KMS-11 (cell line): ENCODE measurements at regions not wholly inside any gene's neighbourhood (a gene's known extent, or its start where the extent isn't known, plus 50 kb on each side); places are given as distances from the start of the nearest gene placed in this dataset.

ENCODE experiments used
- H2AFZ ChIP-seq: fragments of 200-600 bp; sonication (generic); 2 replicates; pipeline ENCODE4 v1.6.1; 2016; ENCODE audit warnings: antibody characterized with exemption, mixed run types, low read depth
- H3K27ac ChIP-seq: fragments of 200-600 bp; sonication (generic); 2 replicates; pipeline ENCODE4 v1.6.1; 2016; ENCODE audit warnings: mild to moderate bottlenecking, mixed run types
- H3K27me3 ChIP-seq: fragments of 200-600 bp; sonication (generic); 2 replicates; pipeline ENCODE4 v1.6.1; 2017; ENCODE audit warnings: mild to moderate bottlenecking, low read depth, mixed run types, moderate library complexity; ENCODE audit not compliant: insufficient read depth
- H3K36me3 ChIP-seq: fragments of 200-600 bp; sonication (generic); 2 replicates; pipeline ENCODE4 v1.6.1; 2017; ENCODE audit warnings: mild to moderate bottlenecking, mixed run types; ENCODE audit not compliant: insufficient read depth
- H3K4me1 ChIP-seq: fragments of 200-600 bp; sonication (generic); 2 replicates; pipeline ENCODE4 v1.6.1; 2016; ENCODE audit warnings: mild to moderate bottlenecking, low read depth, mixed run types; ENCODE audit not compliant: poor library complexity, severe bottlenecking
- H3K4me2 ChIP-seq: fragments of 200-600 bp; sonication (generic); 2 replicates; pipeline ENCODE4 v1.7.0; 2016; ENCODE audit warnings: mild to moderate bottlenecking, mixed run types
- H3K4me3 ChIP-seq: fragments of 200-600 bp; sonication (generic); IDR thresholded peaks from 2 replicates; pipeline ENCODE4 v1.6.1; 2017; ENCODE audit warnings: low read depth, low read length, mixed read lengths; ENCODE audit not compliant: insufficient read depth
- H3K79me2 ChIP-seq: fragments of 200-600 bp; sonication (generic); 2 replicates; pipeline ENCODE4 v1.6.1; 2016; ENCODE audit warnings: low read depth, mixed run types; ENCODE audit not compliant: insufficient read depth
- H3K9ac ChIP-seq: fragments of 200-600 bp; sonication (generic); 2 replicates; pipeline ENCODE4 v1.6.1; 2016; ENCODE audit warnings: mild to moderate bottlenecking, mixed run types
- H4K20me1 ChIP-seq: fragments of 200-600 bp; sonication (generic); 2 replicates; pipeline ENCODE4 v1.6.1; 2016; ENCODE audit warnings: mild to moderate bottlenecking, mixed run types; ENCODE audit not compliant: insufficient read depth
- TF ChIP-seq, protein P1 (sequence below): fragments of 200-600 bp; sonication (generic); conservative IDR thresholded peaks from 2 replicates; pipeline ENCODE4 v1.6.1; 2017; ENCODE audit warnings: low read depth, mild to moderate bottlenecking, antibody characterized with exemption, low read length, moderate library complexity, mixed read lengths

DNA sequence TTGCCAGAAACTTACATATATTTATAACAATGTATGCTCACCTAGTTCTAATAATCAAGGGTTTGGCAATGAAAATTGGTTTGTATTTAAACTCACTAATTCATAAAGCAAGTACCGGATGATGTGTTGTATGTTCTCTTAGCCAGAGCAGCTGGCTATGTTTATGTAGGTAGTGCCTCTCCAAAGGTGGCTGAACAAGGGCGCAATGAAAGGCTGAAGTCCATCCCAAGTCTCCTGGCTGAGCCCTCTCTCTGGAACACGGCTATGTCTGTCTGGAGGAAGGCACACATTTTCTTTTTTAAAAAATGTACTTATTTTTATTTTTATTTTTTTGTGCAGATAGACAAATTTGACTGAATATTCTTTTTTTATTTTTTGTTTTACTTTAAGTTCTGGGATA, 141.2 kb upstream of the DAB2 start:
- Histone ChIP-seq H3K27me3 (no peaks in the 10 kb centered on the region), H3K4me1 (no peaks in the 10 kb centered on the region), H3K4me3 (no peak overlapping the region), H3K9ac (no peak overlapping the region), H3K27ac (no peak overlapping the region), H3K36me3 (no peaks in the 10 kb centered on the region), H3K79me2 (no peaks in the 10 kb centered on the region), H2AFZ (no peak overlapping the region), H4K20me1 (no peaks in the 10 kb centered on the region), H3K4me2 (no peak overlapping the region)
- TF ChIP-seq, protein P1, sequence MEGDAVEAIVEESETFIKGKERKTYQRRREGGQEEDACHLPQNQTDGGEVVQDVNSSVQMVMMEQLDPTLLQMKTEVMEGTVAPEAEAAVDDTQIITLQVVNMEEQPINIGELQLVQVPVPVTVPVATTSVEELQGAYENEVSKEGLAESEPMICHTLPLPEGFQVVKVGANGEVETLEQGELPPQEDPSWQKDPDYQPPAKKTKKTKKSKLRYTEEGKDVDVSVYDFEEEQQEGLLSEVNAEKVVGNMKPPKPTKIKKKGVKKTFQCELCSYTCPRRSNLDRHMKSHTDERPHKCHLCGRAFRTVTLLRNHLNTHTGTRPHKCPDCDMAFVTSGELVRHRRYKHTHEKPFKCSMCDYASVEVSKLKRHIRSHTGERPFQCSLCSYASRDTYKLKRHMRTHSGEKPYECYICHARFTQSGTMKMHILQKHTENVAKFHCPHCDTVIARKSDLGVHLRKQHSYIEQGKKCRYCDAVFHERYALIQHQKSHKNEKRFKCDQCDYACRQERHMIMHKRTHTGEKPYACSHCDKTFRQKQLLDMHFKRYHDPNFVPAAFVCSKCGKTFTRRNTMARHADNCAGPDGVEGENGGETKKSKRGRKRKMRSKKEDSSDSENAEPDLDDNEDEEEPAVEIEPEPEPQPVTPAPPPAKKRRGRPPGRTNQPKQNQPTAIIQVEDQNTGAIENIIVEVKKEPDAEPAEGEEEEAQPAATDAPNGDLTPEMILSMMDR, result no peak

DNA sequence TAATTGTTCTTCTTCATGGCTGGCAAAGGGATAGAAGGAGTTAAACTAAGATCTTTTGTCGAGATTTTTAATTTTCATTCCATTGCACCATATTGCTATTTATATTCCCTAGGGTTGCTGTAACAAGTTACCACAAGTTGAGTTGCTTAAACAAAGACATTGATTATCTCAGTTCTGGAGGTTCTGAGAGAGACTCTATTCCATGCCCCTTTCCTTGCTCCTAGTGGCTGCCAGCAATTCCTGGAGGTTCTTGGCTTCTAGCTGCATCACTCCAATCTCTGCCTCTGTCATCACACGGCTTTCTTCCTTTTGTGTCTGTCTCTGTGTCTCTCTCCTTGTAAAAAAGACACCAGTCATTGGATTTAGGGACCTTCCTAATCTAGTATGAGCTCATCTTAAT, 136.6 kb upstream of the DAB2 start:
- Histone ChIP-seq H3K79me2 (no peaks in the 10 kb centered on the region), H3K27ac (no peak overlapping the region), H3K36me3 (no peaks in the 10 kb centered on the region), H3K4me2 (no peak overlapping the region), H3K9ac (no peak overlapping the region), H3K4me1 (no peaks in the 10 kb centered on the region), H3K27me3 (no peaks in the 10 kb centered on the region), H2AFZ (no peak overlapping the region), H3K4me3 (no peak overlapping the region), H4K20me1 (no peaks in the 10 kb centered on the region)
- TF ChIP-seq, protein P1, result no peak

DNA sequence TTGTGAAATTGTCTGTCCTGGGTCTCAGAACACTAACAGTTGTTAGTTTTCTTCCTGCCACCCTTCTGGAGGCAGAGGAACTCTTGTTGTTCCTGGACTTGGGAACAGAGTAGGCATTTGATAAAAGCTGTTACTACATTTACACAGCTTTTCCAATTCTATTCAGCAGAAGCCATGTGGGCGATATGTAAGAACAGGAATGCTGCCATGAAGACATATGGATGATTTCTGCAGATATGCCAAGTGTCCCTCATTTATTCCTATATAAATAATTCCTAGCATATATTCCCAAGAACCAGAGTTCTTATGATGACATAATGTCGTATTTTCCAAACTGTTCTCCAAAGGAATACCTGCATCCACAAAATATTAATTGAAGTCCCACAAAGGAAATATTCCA, 135.9 kb upstream of the DAB2 start:
- Histone ChIP-seq H3K27me3 (no peaks in the 10 kb centered on the region), H3K4me3 (no peak overlapping the region), H4K20me1 (no peaks in the 10 kb centered on the region), H3K4me1 (no peaks in the 10 kb centered on the region), H3K36me3 (no peaks in the 10 kb centered on the region), H3K4me2 (no peak overlapping the region), H3K27ac (no peak overlapping the region), H3K79me2 (no peaks in the 10 kb centered on the region), H2AFZ (no peak overlapping the region), H3K9ac (no peak overlapping the region)
- TF ChIP-seq, protein P1, result no peak

DNA sequence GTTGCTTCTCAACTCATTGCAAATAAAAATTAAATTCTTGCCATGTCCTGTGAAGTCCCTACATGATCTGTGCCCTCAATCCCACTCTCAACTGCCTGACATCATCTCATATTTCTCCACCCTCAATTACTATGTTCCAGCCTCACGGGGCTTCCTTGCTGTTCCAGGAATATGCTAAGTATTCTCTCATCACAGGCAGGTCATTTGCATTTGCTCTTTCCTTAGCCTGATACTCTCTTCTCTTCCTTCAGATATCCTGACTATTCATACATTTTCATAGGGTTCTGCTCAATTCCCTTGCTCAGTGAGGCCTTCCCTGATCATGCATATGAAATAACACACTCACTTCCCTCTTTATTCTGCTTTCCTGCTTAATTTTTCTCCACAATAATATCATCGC, 135.1 kb upstream of the DAB2 start:
- no peaks in the 10 kb centered on the region for H4K20me1 ChIP-seq
- H3K27me3 ChIP-seq, result no peaks in the 10 kb centered on the region
- H3K27ac ChIP-seq, result no peak overlapping the region
- TF ChIP-seq, protein P1, result no peak
- no peak overlapping the region for H3K9ac ChIP-seq
- no peak overlapping the region for H3K4me2 ChIP-seq
- no peak overlapping the region for H3K4me3 ChIP-seq
- no peaks in the 10 kb centered on the region for H3K4me1 ChIP-seq
- no peaks in the 10 kb centered on the region for H3K79me2 ChIP-seq
- no peak overlapping the region for H2AFZ ChIP-seq
- no peaks in the 10 kb centered on the region for H3K36me3 ChIP-seq

DNA sequence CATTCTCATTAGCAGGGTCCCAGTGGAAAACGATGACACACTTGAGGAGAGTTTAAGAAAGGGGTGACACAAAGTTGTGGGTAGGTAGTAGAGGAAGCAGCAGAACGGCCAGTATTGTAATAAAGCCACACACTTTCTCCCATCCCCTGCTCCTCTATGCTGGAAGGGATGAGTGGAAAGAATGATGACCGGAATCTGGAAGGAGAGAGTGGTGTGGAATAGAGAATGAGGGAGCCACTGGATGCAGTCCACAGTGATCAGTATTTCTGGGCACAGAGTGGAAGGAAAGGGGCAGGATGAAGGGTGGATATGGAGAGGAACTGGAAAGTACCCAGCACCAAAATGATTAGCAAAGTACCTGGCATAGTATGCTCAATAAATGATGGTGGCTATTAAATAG, 133.8 kb upstream of the DAB2 start:
- Histone ChIP-seq H3K4me1 (no peaks in the 10 kb centered on the region), H3K27ac (no peak overlapping the region)
- TF ChIP-seq, protein P1, result no peak

More for the DNA sequence above, 133.8 kb upstream of the DAB2 start:
- Histone ChIP-seq H3K79me2 (no peaks in the 10 kb centered on the region), H2AFZ (no peak overlapping the region), H3K4me3 (no peak overlapping the region), H4K20me1 (no peaks in the 10 kb centered on the region), H3K9ac (no peak overlapping the region), H3K4me2 (no peak overlapping the region), H3K27me3 (no peaks in the 10 kb centered on the region), H3K36me3 (no peaks in the 10 kb centered on the region)
